GM12878 (cell line): ENCODE measurements at regions not wholly inside any gene's neighbourhood (a gene's known extent, or its start where the extent isn't known, plus 50 kb on each side); places are given as distances from the start of the nearest gene placed in this dataset.

Experiments
- ATAC-seq: fragments of 200-7000 bp; cut with Tn5 transposase; 3 replicates; pipeline ENCODE4 v1.9.1; 2020; ENCODE audit warnings: mild to moderate bottlenecking, moderate library complexity
- BruUV-seq: library from RNA; stranded (reverse); fragments of 400-500 nt; replicated peaks from 2 replicates; lab custom pipeline; 2021; lab: Mats Ljungman, UMichigan
- CTCF ChIA-PET: fragments of 300-600 bp; sonication (Branson Sonifier 250); formaldehyde crosslinking; extraction: SDS; loops from one replicate; lab custom pipeline; 2021; ENCODE audit warnings: inconsistent platforms; lab: Yijun Ruan, JAX
- POLR2A ChIA-PET: fragments of 350-600 bp; formaldehyde crosslinking; extraction: SDS; loops from one replicate; lab custom pipeline; 2021; ENCODE audit warnings: inconsistent platforms; lab: Charles Lee
- RAD21 ChIA-PET: fragments of 300-600 bp; sonication (Branson Sonifier 250); formaldehyde crosslinking; loops from one replicate; lab custom pipeline; 2023; ENCODE audit warnings: antibody characterized with exemption; ENCODE audit not compliant: unreplicated experiment; lab: Charles Lee
- SMC1A ChIA-PET: fragments of 300-600 bp; sonication (Branson Sonifier 250); formaldehyde crosslinking; loops from one replicate; lab custom pipeline; 2023; ENCODE audit not compliant: unreplicated experiment, uncharacterized antibody; lab: Charles Lee
- DNase-seq: peaks from one replicate; pipeline ENCODE4 v3.0.0-alpha.2; 2011; ENCODE audit warnings: low read depth, low spot score
- FAIRE-seq: peaks from 3 replicates; lab custom pipeline; 2011; peaks lifted over from hg19 to GRCh38; lab: Jason Lieb, UNC
- H2AFZ ChIP-seq: 2 replicates; pipeline ENCODE4 v1.6.0; 2011; ENCODE audit warnings: low read depth, low read length, control low read depth; ENCODE audit not compliant: control insufficient read depth
- H3K27ac ChIP-seq: 2 replicates; pipeline ENCODE4 v1.5.1; 2011; ENCODE audit warnings: control low read depth; ENCODE audit not compliant: control insufficient read depth, insufficient read depth
- H3K27me3 ChIP-seq, 2 experiments: replicated peaks in 1 of 2; 2 replicates each; pipeline versions ENCODE4 v1.6.0 to v1.6.1; 2011; ENCODE audit warnings: low read length in 1 of 2; ENCODE audit not compliant: control insufficient read depth in 2 of 2, insufficient read depth in 2 of 2
- H3K36me3 ChIP-seq, 2 experiments: 2 replicates each; pipeline ENCODE4 v1.5.1; 2011; ENCODE audit warnings: low read length in 1 of 2; ENCODE audit not compliant: control insufficient read depth in 2 of 2, insufficient read depth in 2 of 2
- H3K4me1 ChIP-seq: 2 replicates; pipeline ENCODE4 v1.6.1; 2011; ENCODE audit warnings: mild to moderate bottlenecking, low read length, moderate library complexity, mixed read lengths; ENCODE audit not compliant: control insufficient read depth, insufficient read depth
- H3K4me2 ChIP-seq: 2 replicates; pipeline ENCODE4 v1.6.0; 2011; ENCODE audit warnings: control low read depth; ENCODE audit not compliant: control insufficient read depth, insufficient read depth
- H3K4me3 ChIP-seq: fragments of 200-600 bp; sonication (generic); 2 replicates; pipeline ENCODE4 v1.5.1; 2016
- H3K79me2 ChIP-seq: 2 replicates; pipeline ENCODE4 v1.6.0; 2011; ENCODE audit warnings: low read length; ENCODE audit not compliant: control insufficient read depth, insufficient read depth
- H3K9ac ChIP-seq: 2 replicates; pipeline ENCODE4 v1.8.0; 2011; ENCODE audit warnings: low read length, control low read depth, mixed read lengths; ENCODE audit not compliant: control insufficient read depth, insufficient read depth
- H3K9me3 ChIP-seq: replicated peaks from 3 replicates; pipeline ENCODE4 v1.5.1; 2011; ENCODE audit warnings: mild to moderate bottlenecking, low read length; ENCODE audit not compliant: control insufficient read depth, insufficient read depth
- H4K20me1 ChIP-seq: 2 replicates; pipeline ENCODE4 v1.6.0; 2011; ENCODE audit not compliant: control insufficient read depth, insufficient read depth
- ASH2L ChIP-seq: fragments of 300-600, 200-600 bp; sonication (generic); IDR thresholded peaks from 2 replicates; pipeline ENCODE4 v1.6.1; 2017; ENCODE audit warnings: low read depth, mild to moderate bottlenecking, borderline replicate concordance
- ATF7 ChIP-seq: fragments of 450-650 bp; IDR thresholded peaks from 2 replicates; pipeline ENCODE4 v1.6.1; 2016; ENCODE audit warnings: low read depth, mild to moderate bottlenecking
- BRCA1 ChIP-seq: IDR thresholded peaks from 2 replicates; pipeline ENCODE4 v1.6.1; 2011; ENCODE audit warnings: low read depth, low read length, improper control_type of control experiment
- CBX5 ChIP-seq: sonication (generic); IDR thresholded peaks from 2 replicates; pipeline ENCODE4 v1.6.1; 2016; ENCODE audit warnings: low read depth, moderate library complexity, mild to moderate bottlenecking, inconsistent platforms
- CHD4 ChIP-seq: fragments of 200-600 bp; sonication (generic); IDR thresholded peaks from 2 replicates; pipeline ENCODE4 v1.6.1; 2016; ENCODE audit warnings: mild to moderate bottlenecking
- FOXK2 ChIP-seq: fragments of 450-650 bp; IDR thresholded peaks from 2 replicates; pipeline ENCODE4 v1.6.1; 2017; ENCODE audit warnings: mild to moderate bottlenecking, moderate library complexity
- GABPA ChIP-seq: IDR thresholded peaks from 2 replicates; pipeline ENCODE4 v1.6.1; 2014; ENCODE audit warnings: antibody characterized with exemption, low read depth, mild to moderate bottlenecking, inconsistent platforms
- IRF4 ChIP-seq: IDR thresholded peaks from 2 replicates; pipeline ENCODE4 v1.6.1; 2011; ENCODE audit warnings: low read depth, low read length
- NR2C2 ChIP-seq: IDR thresholded peaks from 2 replicates; pipeline ENCODE4 v1.6.1; 2011; ENCODE audit warnings: borderline replicate concordance, low read depth; ENCODE audit not compliant: control insufficient read depth, insufficient read length
- POLR2A ChIP-seq: IDR thresholded peaks from 2 replicates; pipeline ENCODE4 v1.6.1; 2011; ENCODE audit warnings: low read depth, mild to moderate bottlenecking, low read length
- RCOR1 ChIP-seq: conservative IDR thresholded peaks from 2 replicates; pipeline ENCODE4 v1.6.1; 2012; ENCODE audit warnings: low read depth, low read length, improper control_type of control experiment
- RELA ChIP-seq: fragments of 450-650 bp; IDR thresholded peaks from 2 replicates; pipeline ENCODE4 v1.8.0; 2014; ENCODE audit warnings: borderline replicate concordance; ENCODE audit not compliant: partially characterized antibody
- RELB ChIP-seq: fragments of 450-650 bp; IDR thresholded peaks from 2 replicates; pipeline ENCODE4 v1.6.1; 2017; ENCODE audit warnings: low read depth, mild to moderate bottlenecking, moderate library complexity
- SREBF2 ChIP-seq: IDR thresholded peaks from 2 replicates; pipeline ENCODE4 v1.6.1; 2012; ENCODE audit warnings: mild to moderate bottlenecking, low read length
- SRF ChIP-seq, 2 experiments: IDR thresholded peaks; 2 replicates each; pipeline ENCODE4 v1.6.1; 2011; ENCODE audit warnings: low read depth in 2 of 2, low read length in 2 of 2, mild to moderate bottlenecking in 1 of 2, moderate library complexity in 1 of 2
- TCF3 ChIP-seq: IDR thresholded peaks from 2 replicates; pipeline ENCODE4 v1.6.1; 2012; ENCODE audit warnings: low read depth, mild to moderate bottlenecking, low read length, borderline replicate concordance; ENCODE audit not compliant: insufficient read depth
- ZBED1 ChIP-seq: IDR thresholded peaks from 2 replicates; pipeline ENCODE4 v1.6.1; 2016; ENCODE audit warnings: borderline replicate concordance
- ZBTB33 ChIP-seq: fragments of 450-650 bp; IDR thresholded peaks from 2 replicates; pipeline ENCODE4 v1.6.1; 2017; ENCODE audit warnings: mild to moderate bottlenecking
- ZZZ3 ChIP-seq: IDR thresholded peaks from 2 replicates; pipeline ENCODE4 v1.6.1; 2011; ENCODE audit warnings: low read depth; ENCODE audit not compliant: control insufficient read depth, insufficient read length
- WGBS: methylation state at CpG from one replicate; pipeline ENCODE4 v1.1.6; 2016; ENCODE audit warnings: low lambda C conversion rate; ENCODE audit not compliant: insufficient replicate concordance, insufficient coverage; ENCODE audit errors: missing lambda C conversion rate; 5-methylcytosine and 5-hydroxymethylcytosine counted together
- in situ Hi-C: fragments of 300-500 bp; cut with MboI; formaldehyde crosslinking; loops from 9 replicates; pipeline ENCODE4 v1.14.3; 2018; ENCODE audit warnings: mixed read lengths
- intact Hi-C: fragments of 100-400 bp; cut with micrococcal nuclease; formaldehyde crosslinking; loops from one replicate; pipeline ENCODE4 v1.14.2; 2022; ENCODE audit not compliant: unreplicated experiment
- TF ChIP-seq, protein P1 (sequence below): fragments of 450-650 bp; IDR thresholded peaks from 2 replicates; pipeline ENCODE4 v1.6.1; 2016; ENCODE audit warnings: mild to moderate bottlenecking

GRCh38 chr1:232111611-232112010 lies 485.0 kb downstream of the DISC1 start:
- SMC1A ChIA-PET, result no interaction called here
- WGBS, result 13% methylated on average over 3 of the region's 3 CpGs

More at GRCh38 chr1:232111611-232112010, 485.0 kb downstream of the DISC1 start:
- no peaks in the 10 kb centered on the region for H3K36me3 ChIP-seq
- H3K4me1 ChIP-seq, result no peaks in the 10 kb centered on the region
- H3K27ac ChIP-seq, result no peak overlapping the region
- H3K4me3 ChIP-seq, result no peak overlapping the region
- no peaks in the 10 kb centered on the region for H3K27me3 ChIP-seq
- H4K20me1 ChIP-seq, result no peaks in the 10 kb centered on the region
- no peak overlapping the region for H2AFZ ChIP-seq
- ATAC-seq (no peak), DNase-seq (no peak), FAIRE-seq (no peak)
- ChIA-PET POLR2A (no interaction called here), RAD21 (no interaction called here), CTCF (no interaction called here)
- H3K9ac ChIP-seq, result no peak overlapping the region
- no TSS peak for BruUV-seq
- TF ChIP-seq ZBED1 (no peak), ZBTB33 (no peak), POLR2A (no peak), ZZZ3 (no peak), ASH2L (no peak), NR2C2 (no peak), FOXK2 (no peak), RELA (no peak), RELB (no peak), BRCA1 (no peak), CBX5 (no peak), SRF (IDR thresholded peaks at IDR 0.05; ENCODE audit: low read depth in 2 of 2, low read length in 2 of 2) (no peak), GABPA (no peak), TCF3 (no peak), IRF4 (no peak), RCOR1 (no peak), SREBF2 (no peak), ATF7 (no peak), CHD4 (no peak)
- TF ChIP-seq, protein P1, sequence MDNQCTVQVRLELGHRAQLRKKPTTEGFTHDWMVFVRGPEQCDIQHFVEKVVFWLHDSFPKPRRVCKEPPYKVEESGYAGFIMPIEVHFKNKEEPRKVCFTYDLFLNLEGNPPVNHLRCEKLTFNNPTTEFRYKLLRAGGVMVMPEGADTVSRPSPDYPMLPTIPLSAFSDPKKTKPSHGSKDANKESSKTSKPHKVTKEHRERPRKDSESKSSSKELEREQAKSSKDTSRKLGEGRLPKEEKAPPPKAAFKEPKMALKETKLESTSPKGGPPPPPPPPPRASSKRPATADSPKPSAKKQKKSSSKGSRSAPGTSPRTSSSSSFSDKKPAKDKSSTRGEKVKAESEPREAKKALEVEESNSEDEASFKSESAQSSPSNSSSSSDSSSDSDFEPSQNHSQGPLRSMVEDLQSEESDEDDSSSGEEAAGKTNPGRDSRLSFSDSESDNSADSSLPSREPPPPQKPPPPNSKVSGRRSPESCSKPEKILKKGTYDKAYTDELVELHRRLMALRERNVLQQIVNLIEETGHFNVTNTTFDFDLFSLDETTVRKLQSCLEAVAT, result no peak
- no peaks in the 10 kb centered on the region for H3K9me3 ChIP-seq
- H3K4me2 ChIP-seq, result no peak overlapping the region
- in situ Hi-C loops (no loop called here), intact Hi-C loops (no loop called here)
- no peaks in the 10 kb centered on the region for H3K79me2 ChIP-seq
